ENCODE measurements at regions not wholly inside any gene's neighbourhood (a gene's known extent, or its start where the extent isn't known, plus 50 kb on each side); places are given as distances from the start of the nearest gene placed in this dataset.

DNA sequence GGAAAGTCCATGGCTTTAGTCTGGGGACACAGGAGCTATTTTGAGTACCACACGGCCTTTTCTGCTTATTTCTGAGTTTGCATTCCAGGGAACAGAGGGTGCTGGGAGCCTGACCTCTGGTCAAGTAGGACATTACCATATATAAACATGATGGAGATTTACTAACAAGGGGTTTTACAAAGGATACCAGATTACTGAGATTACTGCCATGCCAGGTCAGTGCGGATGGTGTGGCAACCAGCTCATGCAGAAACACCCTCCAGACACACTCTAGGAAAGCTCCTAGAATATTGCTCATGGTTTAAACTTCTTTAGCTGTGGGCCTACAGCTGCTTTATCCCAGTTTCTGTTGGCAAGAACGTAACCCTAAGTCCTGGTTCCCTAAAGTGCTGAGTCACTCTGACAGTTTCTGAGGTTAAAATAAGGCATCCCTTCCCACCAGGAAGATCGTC is 54.3 kb upstream of the AGTR1 start:
- peak overlapping the region; percentile 25 for H3K27ac ChIP-seq (ENCODE audit: low read depth, low read length, severe bottlenecking)
- H3K4me1 ChIP-seq (ENCODE audit: control insufficient read depth, insufficient read depth, low read length, poor library complexity, severe bottlenecking), result no peaks in the 10 kb centered on the region
- 68 to 81% methylated on average over 3 to 4 of the region's 4 CpGs for WGBS, 2 experiments (ENCODE audit: insufficient coverage in 2 of 2)
- H3K36me3 ChIP-seq (ENCODE audit: control insufficient read depth, insufficient read depth, low read length), result no peaks in the 10 kb centered on the region
- no peaks in the 10 kb centered on the region for H3K9me3 ChIP-seq (ENCODE audit: control insufficient read depth, low read length)
- no peak overlapping the region for H3K4me3 ChIP-seq (ENCODE audit: extremely low read depth, insufficient read depth, low read length, poor library complexity, severe bottlenecking)

- Histone ChIP-seq H3K4me3 (ENCODE audit: extremely low read depth, insufficient read depth, low read length, poor library complexity, severe bottlenecking) (no peak overlapping the region), H3K9me3 (ENCODE audit: control insufficient read depth, low read length) (no peaks in the 10 kb centered on the region), H3K36me3 (ENCODE audit: control insufficient read depth, insufficient read depth, low read length) (no peaks in the 10 kb centered on the region), H3K4me1 (ENCODE audit: control insufficient read depth, insufficient read depth, low read length, poor library complexity, severe bottlenecking) (no peaks in the 10 kb centered on the region), H3K27ac (ENCODE audit: low read depth, low read length, severe bottlenecking) (no peak overlapping the region)
- WGBS, 2 experiments (ENCODE audit: insufficient coverage in 2 of 2), result 90 to 100% methylated on average over 1 of the region's 4 CpGs
Observed at GRCh38 chr3:148646126-148646665, 51.5 kb upstream of the AGTR1 start.

All from mesodermal cell (in vitro differentiated cells).